HG03139 (cell line): ENCODE measurements at regions not wholly inside any gene's neighbourhood (a gene's known extent, or its start where the extent isn't known, plus 50 kb on each side); places are given as distances from the start of the nearest gene placed in this dataset.

Experiments
- ATAC-seq: cut with Tn5 transposase; IDR thresholded peaks from one replicate; pipeline ENCODE4 v1.9.1; 2021; ENCODE audit not compliant: unreplicated experiment

- no peak for ATAC-seq
Observed at GRCh38 chr11:16440136-16440535, 83.8 kb upstream of the SOX6 start.

- no peak for ATAC-seq
Observed at GRCh38 chr11:16434036-16434435, 77.7 kb upstream of the SOX6 start.

- ATAC-seq = no peak
Observed at GRCh38 chr11:16430674-16431073, 74.3 kb upstream of the SOX6 start.

- no peak for ATAC-seq
Observed at GRCh38 chr11:16421826-16422225, 65.5 kb upstream of the SOX6 start.

GRCh38 chr11:16418428-16419097 is 62.2 kb upstream of the SOX6 start:
- no peak for ATAC-seq

- ATAC-seq = no peak
Observed at GRCh38 chr11:16412525-16413172, 56.3 kb upstream of the SOX6 start.

GRCh38 chr11:16410479-16410878 is 54.1 kb upstream of the SOX6 start:
- ATAC-seq = no peak

GRCh38 chr11:16408619-16409018 is 52.3 kb upstream of the SOX6 start:
- ATAC-seq = no peak

- ATAC-seq = no peak
Observed at GRCh38 chr11:16406226-16406625, 49.9 kb upstream of the SOX6 start.
